NOMO-1 treated with DMSO at 0.1 percent for 48 hours (cell line): ENCODE measurements at regions not wholly inside any gene's neighbourhood (a gene's known extent, or its start where the extent isn't known, plus 50 kb on each side); places are given as distances from the start of the nearest gene placed in this dataset.
"Not testable (repeated sequence)": the region's sequence is repeated elsewhere in the genome, so short reads cannot be mapped to it uniquely, and the experiment has no call there.

Source experiments
- DNase-seq: peaks from one replicate; lab custom pipeline; 2025; ENCODE audit not compliant: unreplicated experiment; lab: John Stamatoyannopoulos, UW

GRCh38 chr3:177906126-177906511 lies 630.1 kb upstream of the KCNMB2 start:
- DNase-seq, result no peak

- DNase-seq, result no peak
Observed at GRCh38 chr3:177906578-177907229, 629.5 kb upstream of the KCNMB2 start.

GRCh38 chr3:177909530-177909929 lies 626.7 kb upstream of the KCNMB2 start:
- DNase-seq, result not testable (repeated sequence)

GRCh38 chr3:177914224-177914623 lies 622.0 kb upstream of the KCNMB2 start:
- no peak for DNase-seq

GRCh38 chr3:177916461-177916860 lies 619.8 kb upstream of the KCNMB2 start:
- DNase-seq, result no peak

GRCh38 chr3:177917234-177917861 lies 618.9 kb upstream of the KCNMB2 start:
- DNase-seq, result no peak

- no peak for DNase-seq
Observed at GRCh38 chr3:177921153-177921552, 615.1 kb upstream of the KCNMB2 start.

GRCh38 chr3:177924261-177924660 lies 612.0 kb upstream of the KCNMB2 start:
- DNase-seq, result no peak

GRCh38 chr3:177928172-177928873 lies 607.9 kb upstream of the KCNMB2 start:
- DNase-seq, result peak; percentile 91

GRCh38 chr3:177929310-177929709 lies 606.9 kb upstream of the KCNMB2 start:
- no peak for DNase-seq

GRCh38 chr3:177930771-177931170 lies 605.5 kb upstream of the KCNMB2 start:
- DNase-seq, result no peak

- DNase-seq, result no peak
Observed at GRCh38 chr3:177931346-177931745, 604.9 kb upstream of the KCNMB2 start.

GRCh38 chr3:177932346-177932745 lies 603.9 kb upstream of the KCNMB2 start:
- no peak for DNase-seq

- DNase-seq, result peak; percentile 81
Observed at GRCh38 chr3:177932750-177933660, 603.2 kb upstream of the KCNMB2 start.

GRCh38 chr3:177934001-177934891 lies 602.0 kb upstream of the KCNMB2 start:
- DNase-seq, result no peak

- DNase-seq, result no peak
Observed at GRCh38 chr3:177935047-177935446, 601.2 kb upstream of the KCNMB2 start.

GRCh38 chr3:177936721-177937120 lies 599.5 kb upstream of the KCNMB2 start:
- DNase-seq, result no peak

- no peak for DNase-seq
Observed at GRCh38 chr3:177942911-177943310, 593.3 kb upstream of the KCNMB2 start.

- DNase-seq, result peak; percentile 93
Observed at GRCh38 chr3:177944228-177944661, 592.0 kb upstream of the KCNMB2 start.

GRCh38 chr3:177946048-177946447 lies 590.2 kb upstream of the KCNMB2 start:
- DNase-seq, result no peak
